GM18502 (cell line): ENCODE measurements at regions not wholly inside any gene's neighbourhood (a gene's known extent, or its start where the extent isn't known, plus 50 kb on each side); places are given as distances from the start of the nearest gene placed in this dataset.
"Not testable (repeated sequence)": the region's sequence is repeated elsewhere in the genome, so short reads cannot be mapped to it uniquely, and the experiment has no call there.

Source experiments
- ATAC-seq: cut with Tn5 transposase; IDR thresholded peaks from one replicate; pipeline ENCODE4 v1.9.1; 2021; ENCODE audit warnings: mild to moderate bottlenecking; ENCODE audit not compliant: unreplicated experiment, poor library complexity

GRCh38 chr4:106604319-106605051 lies 235.9 kb upstream of the GIMD1 start:
- no peak for ATAC-seq

GRCh38 chr4:106603471-106603870 lies 234.9 kb upstream of the GIMD1 start:
- no peak for ATAC-seq

GRCh38 chr4:106602711-106603110 lies 234.1 kb upstream of the GIMD1 start:
- no peak for ATAC-seq

- no peak for ATAC-seq
Measured at GRCh38 chr4:106601519-106601918, 232.9 kb upstream of the GIMD1 start.

- no peak for ATAC-seq
Measured at GRCh38 chr4:106595906-106596305, 227.3 kb upstream of the GIMD1 start.

GRCh38 chr4:106594291-106594952 lies 225.8 kb upstream of the GIMD1 start:
- no peak for ATAC-seq

GRCh38 chr4:106588891-106589290 lies 220.3 kb upstream of the GIMD1 start:
- no peak for ATAC-seq

- no peak for ATAC-seq
Measured at GRCh38 chr4:106587558-106587957, 219.0 kb upstream of the GIMD1 start.

- ATAC-seq, result no peak
Measured at GRCh38 chr4:106585915-106586349, 217.4 kb upstream of the GIMD1 start.

- no peak for ATAC-seq
Measured at GRCh38 chr4:106584337-106584989, 215.9 kb upstream of the GIMD1 start.

- ATAC-seq, result no peak
Measured at GRCh38 chr4:106583567-106583966, 215.0 kb upstream of the GIMD1 start.

GRCh38 chr4:106583108-106583507 lies 214.5 kb upstream of the GIMD1 start:
- no peak for ATAC-seq

- ATAC-seq, result no peak
Measured at GRCh38 chr4:106582103-106582502, 213.5 kb upstream of the GIMD1 start.

GRCh38 chr4:106579236-106579635 lies 210.7 kb upstream of the GIMD1 start:
- no peak for ATAC-seq

GRCh38 chr4:106569146-106570031 lies 200.8 kb upstream of the GIMD1 start:
- no peak for ATAC-seq

GRCh38 chr4:106565727-106566126 lies 197.1 kb upstream of the GIMD1 start:
- ATAC-seq, result no peak

GRCh38 chr4:106563637-106564036 lies 195.1 kb upstream of the GIMD1 start:
- ATAC-seq, result not testable (repeated sequence)

GRCh38 chr4:106551724-106552123 lies 183.1 kb upstream of the GIMD1 start:
- no peak for ATAC-seq

- no peak for ATAC-seq
Measured at GRCh38 chr4:106548446-106549044, 180.0 kb upstream of the GIMD1 start.

GRCh38 chr4:106546370-106546769 lies 177.8 kb upstream of the GIMD1 start:
- ATAC-seq, result no peak
